T-cell (primary cell): ENCODE measurements at regions not wholly inside any gene's neighbourhood (a gene's known extent, or its start where the extent isn't known, plus 50 kb on each side); places are given as distances from the start of the nearest gene placed in this dataset.
"Not testable (repeated sequence)": the region's sequence is repeated elsewhere in the genome, so short reads cannot be mapped to it uniquely, and the experiment has no call there.

Experiments
- ATAC-seq, 4 experiments: fragments of 200-7000 bp in 3 of 4; fragments of 150-1000 bp in 1 of 4; cut with Tn5 transposase; replicated peaks in 1 of 4; 1 replicate in 3 of 4; 2 replicates in 1 of 4; pipeline ENCODE4 v1.10.0; 2021; ENCODE audit warnings: moderate library complexity in 3 of 4, mild to moderate bottlenecking in 2 of 4, moderate number of reproducible peaks in 1 of 4
- CTCF ChIA-PET, 2 donors: fragments of 300-600 bp; sonication (Branson Sonifier 250); formaldehyde crosslinking; loops; one replicate each; lab custom pipeline; 2022; ENCODE audit warnings: antibody characterized with exemption in 2 of 2; lab: Charles Lee
- POLR2A ChIA-PET, 2 donors: fragments of 300-600 bp; sonication (Branson Sonifier 250); formaldehyde crosslinking; loops; one replicate each; lab custom pipeline; 2022; ENCODE audit warnings: antibody characterized with exemption in 2 of 2; lab: Charles Lee
- DNase-seq, 35 experiments: peaks; one replicate each; pipeline versions ENCODE4 v3.0.0 to v3.0.0-alpha.2; 2013 to 2023
- H3K27ac ChIP-seq: one replicate; pipeline ENCODE4 v1.5.1; 2013; ENCODE audit warnings: low read length
- H3K27me3 ChIP-seq, 2 experiments: replicated peaks in 1 of 2; 1 replicate in 1 of 2; 2 replicates in 1 of 2; pipeline versions ENCODE4 v1.6.1 to v1.7.0; 2013; ENCODE audit warnings: low read length in 1 of 2, mixed read lengths in 1 of 2; ENCODE audit not compliant: control insufficient read depth in 2 of 2, insufficient read depth in 2 of 2; ENCODE audit errors: extremely low read depth in 1 of 2
- H3K36me3 ChIP-seq, 2 donors: 1 replicate in 1 of 2; 2 replicates in 1 of 2; pipeline versions ENCODE4 v1.6.1 to v1.7.0; 2013; ENCODE audit warnings: low read length in 1 of 2; ENCODE audit not compliant: control insufficient read depth in 2 of 2, insufficient read depth in 1 of 2; ENCODE audit errors: extremely low read depth in 1 of 2
- H3K4me1 ChIP-seq, 2 experiments: 1 replicate in 1 of 2; 2 replicates in 1 of 2; pipeline versions ENCODE4 v1.6.1 to v1.7.0; 2013; ENCODE audit warnings: low read length in 2 of 2, mixed read lengths in 1 of 2; ENCODE audit not compliant: insufficient read depth in 2 of 2, control insufficient read depth in 1 of 2; ENCODE audit errors: extremely low read depth in 1 of 2
- H3K4me3 ChIP-seq, 2 donors: 1 replicate in 1 of 2; 2 replicates in 1 of 2; pipeline versions ENCODE4 v1.5.1 to v1.7.0; 2013; ENCODE audit warnings: mild to moderate bottlenecking in 2 of 2, low read length in 1 of 2, moderate library complexity in 1 of 2; ENCODE audit not compliant: control insufficient read depth in 1 of 2; ENCODE audit errors: extremely low read depth in 1 of 2
- H3K9me3 ChIP-seq: 2 replicates; pipeline ENCODE4 v1.7.0; 2013
- H3K27ac Mint-ChIP-seq, 2 donors: one replicate each; pipeline ENCODE4 v1.8.0; 2020 to 2021; ENCODE audit warnings: mild to moderate bottlenecking in 2 of 2, mixed read lengths in 2 of 2
- H3K27me3 Mint-ChIP-seq, 2 donors: one replicate each; pipeline ENCODE4 v1.8.0; 2021 to 2022; ENCODE audit warnings: mixed read lengths in 2 of 2
- H3K36me3 Mint-ChIP-seq: one replicate; pipeline ENCODE4 v1.8.0; 2021; ENCODE audit warnings: mixed read lengths
- H3K4me1 Mint-ChIP-seq, 3 donors: one replicate each; pipeline ENCODE4 v1.8.0; 2020 to 2022; ENCODE audit warnings: mixed read lengths in 3 of 3, mild to moderate bottlenecking in 1 of 3
- H3K4me3 Mint-ChIP-seq, 3 donors: one replicate each; pipeline ENCODE4 v1.8.0; 2020 to 2022; ENCODE audit warnings: mild to moderate bottlenecking in 3 of 3, mixed read lengths in 3 of 3, moderate library complexity in 3 of 3
- H3K9me3 Mint-ChIP-seq, 3 donors: one replicate each; pipeline ENCODE4 v1.8.0; 2020 to 2022; ENCODE audit warnings: mixed read lengths in 3 of 3
- WGBS: methylation state at CpG from one replicate; pipeline ENCODE4 v1.1.5; 2013; ENCODE audit warnings: missing lambda C conversion rate; ENCODE audit not compliant: insufficient coverage; 5-methylcytosine and 5-hydroxymethylcytosine counted together

DNA sequence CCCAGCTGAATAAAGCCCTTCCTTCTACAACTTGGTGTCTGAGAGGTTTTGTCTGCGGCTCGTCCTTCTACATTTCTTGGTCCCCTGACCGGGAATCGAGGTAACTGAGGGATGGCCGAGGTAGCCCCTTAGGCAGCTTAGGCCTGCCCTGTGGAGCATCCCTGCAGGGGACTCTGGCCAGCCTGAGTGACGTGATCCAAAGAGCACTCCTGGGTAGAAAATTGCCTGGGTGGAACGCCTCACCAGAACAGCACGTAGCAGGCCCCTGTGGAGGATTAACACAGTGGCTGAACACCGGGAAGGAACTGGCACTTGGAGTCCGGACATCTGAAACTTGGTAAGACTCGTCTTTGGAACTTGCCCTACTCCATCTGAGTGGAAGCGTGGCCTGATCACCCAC lies 1078.5 kb upstream of the FAM98A start:
- H3K27me3 Mint-ChIP-seq, H3K4me1 Mint-ChIP-seq, H3K4me1 ChIP-seq, H3K36me3 Mint-ChIP-seq, POLR2A ChIA-PET, H3K27ac Mint-ChIP-seq, H3K9me3 ChIP-seq, H3K4me3 ChIP-seq, H3K27me3 ChIP-seq, H3K36me3 ChIP-seq, ATAC-seq, H3K27ac ChIP-seq, CTCF ChIA-PET, DNase-seq, H3K4me3 Mint-ChIP-seq, H3K9me3 Mint-ChIP-seq: not testable (repeated sequence)
- 83% methylated on average over 9 of the region's 12 CpGs for WGBS

DNA sequence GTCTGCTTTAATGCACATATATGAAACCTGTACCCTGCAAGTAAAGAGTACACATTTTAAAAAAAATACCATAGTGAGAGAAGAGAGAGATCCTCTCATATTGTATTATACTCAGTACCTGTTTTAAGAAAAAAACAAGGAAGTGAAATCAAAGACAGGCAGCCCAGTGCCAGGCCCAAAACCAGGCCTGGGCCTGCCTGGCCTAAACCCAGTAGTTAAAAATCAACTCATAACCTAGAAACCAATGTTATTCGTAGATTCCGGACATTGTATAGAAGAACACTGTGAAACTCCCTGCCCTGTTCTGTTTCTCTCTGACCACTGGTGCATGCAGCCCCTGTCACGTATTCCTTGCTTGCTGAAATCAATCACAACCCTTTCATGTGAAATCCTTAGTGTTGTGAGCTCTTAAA lies 1078.0 kb upstream of the FAM98A start:
- H3K9me3 Mint-ChIP-seq, H3K4me1 ChIP-seq, CTCF ChIA-PET, H3K9me3 ChIP-seq, POLR2A ChIA-PET, H3K36me3 ChIP-seq, H3K27ac ChIP-seq, DNase-seq, H3K27me3 Mint-ChIP-seq, ATAC-seq, H3K4me1 Mint-ChIP-seq, H3K36me3 Mint-ChIP-seq, H3K27me3 ChIP-seq, H3K27ac Mint-ChIP-seq, H3K4me3 ChIP-seq, H3K4me3 Mint-ChIP-seq: not testable (repeated sequence)
- no CpG with 5 or more reads among the region's 3 CpGs for WGBS

DNA sequence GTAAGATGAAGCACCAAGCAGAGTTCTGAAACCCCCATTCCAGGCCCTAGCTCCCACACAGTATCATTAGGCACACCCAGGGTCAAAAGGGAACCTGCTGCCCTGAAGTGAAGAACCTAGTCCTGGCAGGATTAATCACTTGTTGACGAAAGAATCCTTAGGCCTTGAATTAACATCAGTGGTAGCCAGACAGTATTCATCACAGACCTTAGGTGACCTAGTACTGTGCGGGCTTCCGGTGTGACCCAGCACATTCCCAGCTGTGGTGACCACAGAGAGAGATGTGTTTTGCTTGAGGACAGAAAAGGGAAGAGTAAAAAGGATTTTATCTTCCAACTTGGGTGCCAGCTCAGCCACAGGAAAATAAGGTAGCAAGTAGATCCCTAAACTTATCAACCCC lies 1071.4 kb upstream of the FAM98A start:
- H3K4me1 Mint-ChIP-seq = no peaks in the 10 kb centered on the region
- CTCF ChIA-PET = no interaction called here
- Histone ChIP-seq H3K9me3 (no peaks in the 10 kb centered on the region), H3K4me1 (no peaks in the 10 kb centered on the region), H3K4me3 (no peak overlapping the region), H3K27me3 (no peaks in the 10 kb centered on the region), H3K36me3 (no peaks in the 10 kb centered on the region), H3K27ac (no peak overlapping the region)
- ATAC-seq (no peak), DNase-seq (no peak)
- H3K36me3 Mint-ChIP-seq = no peaks in the 10 kb centered on the region
- H3K27ac Mint-ChIP-seq = no peak overlapping the region
- POLR2A ChIA-PET = no interaction called here
- no CpG with 5 or more reads among the region's 3 CpGs for WGBS
- no peaks in the 10 kb centered on the region for H3K27me3 Mint-ChIP-seq
- no peak overlapping the region for H3K4me3 Mint-ChIP-seq
- peaks cover 0 to 5% (median 0%) of the 10 kb centered on the region in 3 donors for H3K9me3 Mint-ChIP-seq

DNA sequence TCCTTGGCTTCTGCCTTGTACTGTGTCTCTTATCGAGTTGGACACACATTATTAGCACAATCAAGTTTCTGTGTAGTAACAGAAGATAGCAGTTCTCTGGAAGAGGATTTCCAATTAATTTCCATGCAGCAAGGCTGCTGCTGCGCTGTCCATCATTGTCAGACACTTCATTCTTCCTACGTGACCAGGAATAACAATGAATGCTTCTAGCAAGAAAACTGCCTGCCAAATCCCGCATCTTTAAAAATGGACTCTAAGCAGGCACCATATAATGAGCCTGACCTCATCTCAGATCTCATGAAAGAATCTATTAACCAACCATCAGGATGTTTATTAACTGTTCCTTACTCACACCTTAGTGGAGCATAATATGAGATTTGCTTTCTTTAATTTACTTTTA lies 1067.7 kb upstream of the FAM98A start:
- H3K9me3 ChIP-seq = no peaks in the 10 kb centered on the region
- Mint-ChIP-seq H3K4me3 (no peak overlapping the region), H3K27me3 (no peaks in the 10 kb centered on the region), H3K36me3 (no peaks in the 10 kb centered on the region), H3K27ac (no peak overlapping the region), H3K4me1 (no peaks in the 10 kb centered on the region), H3K9me3 (peaks cover 0 to 10% (median 6%) of the 10 kb centered on the region in 3 donors)
- ATAC-seq = no peak
- H3K4me1 ChIP-seq = no peaks in the 10 kb centered on the region
- DNase-seq = no peak
- no peak overlapping the region for H3K4me3 ChIP-seq
- POLR2A ChIA-PET = no interaction called here
- H3K27me3 ChIP-seq = no peaks in the 10 kb centered on the region
- CTCF ChIA-PET = interaction anchor here in 1 of 2 donors (0.6 kb wide), 1 partner anchor 28 kb away, joined by 3 read pairs; no protein-coding TSS in a partner anchor
- 40% methylated on average over 1 of the region's 4 CpGs for WGBS
- no peaks in the 10 kb centered on the region for H3K36me3 ChIP-seq
- H3K27ac ChIP-seq = no peak overlapping the region

DNA sequence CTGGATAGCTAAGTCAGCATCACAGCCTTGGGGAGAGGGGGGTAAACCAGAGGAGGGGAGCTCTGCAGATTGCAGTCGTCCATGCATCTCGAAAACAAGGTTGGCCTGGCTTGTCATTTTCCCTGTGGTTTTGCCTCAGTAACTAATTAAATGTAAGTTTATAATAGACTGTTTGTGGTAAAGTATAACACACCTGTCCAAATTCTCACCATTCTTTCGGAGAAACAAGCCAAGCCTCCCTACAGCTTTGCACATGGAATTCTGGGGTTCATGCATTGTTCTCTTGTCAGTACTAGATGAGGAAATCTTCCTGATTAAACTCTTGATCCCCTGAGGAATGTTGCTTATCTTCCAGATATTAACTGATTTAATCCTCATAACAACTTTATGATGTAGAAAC lies 1065.2 kb upstream of the FAM98A start:
- ATAC-seq (no peak), DNase-seq (no peak)
- H3K36me3 ChIP-seq = no peaks in the 10 kb centered on the region
- H3K4me1 ChIP-seq = no peaks in the 10 kb centered on the region
- H3K4me3 Mint-ChIP-seq = no peak overlapping the region
- H3K27me3 ChIP-seq = no peaks in the 10 kb centered on the region
- no peak overlapping the region for H3K4me3 ChIP-seq
- H3K27me3 Mint-ChIP-seq = no peaks in the 10 kb centered on the region
- CTCF ChIA-PET = no interaction called here
- H3K4me1 Mint-ChIP-seq = no peaks in the 10 kb centered on the region
- no peaks in the 10 kb centered on the region for H3K9me3 ChIP-seq
- peaks cover 3 to 13% (median 4%) of the 10 kb centered on the region in 3 donors for H3K9me3 Mint-ChIP-seq
- no peak overlapping the region for H3K27ac ChIP-seq
- WGBS = no CpG with 5 or more reads among the region's 3 CpGs
- no peaks in the 10 kb centered on the region for H3K36me3 Mint-ChIP-seq
- POLR2A ChIA-PET = interaction anchor here in 1 of 2 donors (0.6 kb wide), 1 partner anchor 1087 kb away, joined by 3 read pairs; no protein-coding TSS in a partner anchor
- no peak overlapping the region for H3K27ac Mint-ChIP-seq

DNA sequence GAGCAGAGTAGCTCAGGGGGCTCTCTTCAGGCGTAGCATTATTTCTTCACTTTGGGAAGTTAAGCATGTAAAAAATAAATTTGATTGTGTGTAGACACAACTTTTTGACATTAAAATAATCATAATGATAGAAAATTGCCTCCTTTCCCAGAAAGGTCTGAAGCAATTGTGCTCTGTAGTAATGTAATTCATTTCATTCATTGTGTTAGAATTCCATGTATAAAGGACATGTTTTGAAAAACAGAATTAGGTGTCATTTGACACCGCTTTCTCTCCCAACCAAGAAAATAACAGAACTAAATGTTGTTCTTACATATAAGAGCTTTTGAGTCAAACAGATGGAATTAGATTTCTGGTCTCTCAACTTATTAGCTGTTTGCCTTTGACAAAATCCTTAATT lies 1064.2 kb upstream of the FAM98A start:
- H3K27ac ChIP-seq = no peak overlapping the region
- Mint-ChIP-seq H3K4me1 (no peaks in the 10 kb centered on the region), H3K36me3 (no peaks in the 10 kb centered on the region), H3K4me3 (no peak overlapping the region), H3K9me3 (peaks cover 3 to 13% (median 4%) of the 10 kb centered on the region in 3 donors), H3K27me3 (no peaks in the 10 kb centered on the region), H3K27ac (no peak overlapping the region)
- CTCF ChIA-PET = no interaction called here
- DNase-seq (no peak), ATAC-seq (no peak)
- H3K4me1 ChIP-seq = no peaks in the 10 kb centered on the region
- no peaks in the 10 kb centered on the region for H3K9me3 ChIP-seq
- H3K4me3 ChIP-seq = no peak overlapping the region
- H3K36me3 ChIP-seq = no peaks in the 10 kb centered on the region
- no CpG with 5 or more reads among the region's 2 CpGs for WGBS
- no peaks in the 10 kb centered on the region for H3K27me3 ChIP-seq
- POLR2A ChIA-PET = no interaction called here

DNA sequence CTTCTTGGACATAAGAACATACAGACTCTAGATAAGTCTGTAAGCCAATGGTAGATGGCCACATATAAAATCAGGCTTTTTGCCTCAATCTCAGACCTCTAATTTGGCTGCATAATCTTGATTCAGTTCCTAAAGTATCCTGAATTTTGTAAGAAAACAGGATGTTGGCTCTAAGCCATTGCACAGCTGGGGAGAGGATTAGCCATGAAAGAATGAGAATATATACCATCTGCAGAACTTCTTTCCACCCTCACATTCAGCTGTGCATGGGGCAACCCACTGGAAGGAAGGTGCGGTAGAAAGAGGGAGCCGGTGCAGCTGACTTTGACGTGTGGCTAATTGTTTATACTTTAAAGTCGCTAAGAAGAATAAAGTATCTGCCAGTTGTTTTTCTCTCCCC lies 1061.6 kb upstream of the FAM98A start:
- Mint-ChIP-seq H3K27me3 (no peaks in the 10 kb centered on the region), H3K36me3 (no peaks in the 10 kb centered on the region), H3K4me3 (no peak overlapping the region), H3K27ac (no peak overlapping the region), H3K9me3 (peaks cover 3 to 13% (median 4%) of the 10 kb centered on the region in 3 donors), H3K4me1 (no peaks in the 10 kb centered on the region)
- Histone ChIP-seq H3K4me1 (no peaks in the 10 kb centered on the region), H3K27me3 (no peaks in the 10 kb centered on the region), H3K9me3 (no peaks in the 10 kb centered on the region), H3K27ac (no peak overlapping the region), H3K36me3 (no peaks in the 10 kb centered on the region), H3K4me3 (no peak overlapping the region)
- CTCF ChIA-PET = no interaction called here
- no peak for ATAC-seq
- WGBS = no CpG with 5 or more reads among the region's 4 CpGs
- DNase-seq = no peak
- POLR2A ChIA-PET = no interaction called here
